SK-N-SH (cell line): ENCODE measurements at regions not wholly inside any gene's neighbourhood (a gene's known extent, or its start where the extent isn't known, plus 50 kb on each side); places are given as distances from the start of the nearest gene placed in this dataset.

ENCODE experiments used
- CTCF ChIA-PET: fragments of 300-600, 350-600 bp; formaldehyde crosslinking; extraction: SDS; loops from one replicate; lab custom pipeline; 2021; lab: Yijun Ruan, JAX
- POLR2A ChIA-PET: fragments of 350-600 bp; sonication (Branson Sonifier 250); formaldehyde crosslinking; extraction: SDS; loops from one replicate; lab custom pipeline; 2020; ENCODE audit warnings: antibody characterized with exemption, inconsistent platforms; lab: Yijun Ruan, JAX
- DNase-seq: peaks from one replicate; pipeline ENCODE4 v3.0.0; 2012
- H2AFZ ChIP-seq: fragments of 200-600 bp; sonication (generic); 2 replicates; pipeline ENCODE4 v1.8.1; 2016; ENCODE audit warnings: antibody characterized with exemption, mild to moderate bottlenecking, low read depth
- H3F3A ChIP-seq: fragments of 200-600 bp; sonication (generic); replicated peaks from 2 replicates; pipeline ENCODE3; 2016; ENCODE audit warnings: antibody characterized with exemption, mild to moderate bottlenecking; ENCODE audit not compliant: insufficient read depth
- H3K27ac ChIP-seq, 2 experiments: fragments of 200-500 bp in 1 of 2; fragments of 200-600 bp in 1 of 2; sonication (Bioruptor generic) in 1 of 2; sonication (generic), shearing (Covaris generic) in 1 of 2; 2 replicates each; pipeline versions ENCODE4 v1.5.1 to v1.6.1; 2014 to 2016; ENCODE audit warnings: low read depth in 2 of 2, inconsistent platforms in 1 of 2, low read length in 1 of 2, mild to moderate bottlenecking in 1 of 2, mixed read lengths in 1 of 2
- H3K27me3 ChIP-seq: fragments of 200-600 bp; sonication (generic), shearing (Covaris generic); 2 replicates; pipeline ENCODE4 v1.6.1; 2016; ENCODE audit warnings: mixed run types; ENCODE audit not compliant: insufficient read depth
- H3K36me3 ChIP-seq, 2 experiments: fragments of 200-500 bp in 1 of 2; fragments of 200-600 bp in 1 of 2; sonication (Bioruptor generic) in 1 of 2; sonication (generic) in 1 of 2; replicated peaks in 1 of 2; 2 replicates each; pipeline versions ENCODE3 to v1.5.1; 2014 to 2016; ENCODE audit warnings: low read length in 1 of 2, mild to moderate bottlenecking in 1 of 2; ENCODE audit not compliant: insufficient read depth in 2 of 2, control insufficient read depth in 1 of 2
- H3K4me1 ChIP-seq, 2 experiments: fragments of 200-500 bp in 1 of 2; fragments of 200-600 bp in 1 of 2; sonication (Bioruptor generic) in 1 of 2; sonication (generic), shearing (Covaris generic) in 1 of 2; 2 replicates each; pipeline versions ENCODE4 v1.5.1 to v1.6.1; 2014 to 2016; ENCODE audit warnings: low read depth in 1 of 2, low read length in 1 of 2, mixed run types in 1 of 2; ENCODE audit not compliant: insufficient read depth in 2 of 2, control insufficient read depth in 1 of 2
- H3K4me2 ChIP-seq: fragments of 200-600 bp; sonication (generic), shearing (Covaris generic); 2 replicates; pipeline ENCODE4 v1.6.1; 2017; ENCODE audit warnings: mixed run types
- H3K4me3 ChIP-seq, 2 experiments: fragments of 200-500 bp in 1 of 2; fragments of 200-600 bp in 1 of 2; sonication (Bioruptor generic) in 1 of 2; sonication (generic), shearing (Covaris generic) in 1 of 2; 2 replicates each; pipeline versions ENCODE4 v1.5.1 to v1.8.1; 2014 to 2016; ENCODE audit warnings: low read depth in 2 of 2, inconsistent platforms in 1 of 2, low read length in 1 of 2, mild to moderate bottlenecking in 1 of 2, mixed read lengths in 1 of 2, moderate library complexity in 1 of 2
- H3K79me2 ChIP-seq: fragments of 200-600 bp; sonication (generic); 2 replicates; pipeline ENCODE4 v1.8.1; 2017; ENCODE audit warnings: mild to moderate bottlenecking; ENCODE audit not compliant: insufficient read depth
- H3K9ac ChIP-seq: fragments of 200-600 bp; sonication (generic); 2 replicates; pipeline ENCODE4 v1.6.1; 2017; ENCODE audit warnings: mixed run types
- H3K9me2 ChIP-seq: fragments of 200-600 bp; sonication (generic); 2 replicates; pipeline ENCODE4 v1.6.1; 2017; ENCODE audit warnings: mixed run types
- H3K9me3 ChIP-seq: fragments of 200-600 bp; sonication (generic); 2 replicates; pipeline ENCODE4 v1.6.1; 2017; ENCODE audit warnings: mixed run types, mild to moderate bottlenecking, moderate library complexity
- H4K20me1 ChIP-seq: fragments of 200-600 bp; sonication (generic); 2 replicates; pipeline ENCODE4 v1.6.1; 2017; ENCODE audit warnings: mild to moderate bottlenecking, mixed run types; ENCODE audit not compliant: insufficient read depth
- CHD2 ChIP-seq: fragments of 150-350 bp; IDR thresholded peaks from 2 replicates; pipeline ENCODE4 v1.6.1; 2018; ENCODE audit warnings: low read length; ENCODE audit not compliant: partially characterized antibody
- EZH2phosphoT487 ChIP-seq: fragments of 200-600 bp; sonication (generic); IDR thresholded peaks from 2 replicates; pipeline ENCODE4 v1.6.1; 2017; ENCODE audit warnings: low read depth, mixed run types, mild to moderate bottlenecking, antibody characterized with exemption, moderate library complexity, borderline replicate concordance
- FOXM1 ChIP-seq: IDR thresholded peaks from 2 replicates; pipeline ENCODE4 v1.4.0; 2012; ENCODE audit warnings: low read depth, mild to moderate bottlenecking
- GABPA ChIP-seq: IDR thresholded peaks from 2 replicates; pipeline ENCODE4 v1.4.0; 2012; ENCODE audit warnings: low read depth, mild to moderate bottlenecking
- MEF2A ChIP-seq: IDR thresholded peaks from 2 replicates; pipeline ENCODE4 v1.4.0; 2012; ENCODE audit warnings: low read depth, borderline replicate concordance
- MXI1 ChIP-seq: IDR thresholded peaks from 2 replicates; pipeline ENCODE4 v1.6.1; 2012; ENCODE audit warnings: mild to moderate bottlenecking, low read depth, low read length, improper control_type of control experiment
- NFIC ChIP-seq: IDR thresholded peaks from 2 replicates; pipeline ENCODE4 v1.4.0; 2012; ENCODE audit warnings: borderline replicate concordance
- NRF1 ChIP-seq: IDR thresholded peaks from 2 replicates; pipeline ENCODE4 v1.6.1; 2012; ENCODE audit warnings: low read depth, mild to moderate bottlenecking, low read length
- RFX5 ChIP-seq: IDR thresholded peaks from 2 replicates; pipeline ENCODE4 v1.6.1; 2012; ENCODE audit warnings: mild to moderate bottlenecking, improper control_type of control experiment, low read length
- TCF12 ChIP-seq: IDR thresholded peaks from 2 replicates; pipeline ENCODE4 v1.4.0; 2012
- USF2 ChIP-seq: fragments of 150-350 bp; IDR thresholded peaks from 2 replicates; pipeline ENCODE4 v1.6.1; 2017; ENCODE audit warnings: antibody characterized with exemption, low read length, low read depth, borderline replicate concordance
- WGBS: methylation state at CpG from one replicate; pipeline ENCODE4 v1.1.6; 2017; ENCODE audit warnings: low lambda C conversion rate; 5-methylcytosine and 5-hydroxymethylcytosine counted together
- TF ChIP-seq, protein P1 (sequence below): IDR thresholded peaks from 2 replicates; pipeline ENCODE4; 2012
- TF ChIP-seq, protein P2 (sequence below): fragments of 150-350 bp; IDR thresholded peaks from 2 replicates; pipeline ENCODE4 v1.6.1; 2016; ENCODE audit warnings: mild to moderate bottlenecking, low read depth, low read length

GRCh38 chr7:30213637-30214036, 70.8 kb upstream of the ZNRF2 start (continued):
- TF ChIP-seq, protein P1, sequence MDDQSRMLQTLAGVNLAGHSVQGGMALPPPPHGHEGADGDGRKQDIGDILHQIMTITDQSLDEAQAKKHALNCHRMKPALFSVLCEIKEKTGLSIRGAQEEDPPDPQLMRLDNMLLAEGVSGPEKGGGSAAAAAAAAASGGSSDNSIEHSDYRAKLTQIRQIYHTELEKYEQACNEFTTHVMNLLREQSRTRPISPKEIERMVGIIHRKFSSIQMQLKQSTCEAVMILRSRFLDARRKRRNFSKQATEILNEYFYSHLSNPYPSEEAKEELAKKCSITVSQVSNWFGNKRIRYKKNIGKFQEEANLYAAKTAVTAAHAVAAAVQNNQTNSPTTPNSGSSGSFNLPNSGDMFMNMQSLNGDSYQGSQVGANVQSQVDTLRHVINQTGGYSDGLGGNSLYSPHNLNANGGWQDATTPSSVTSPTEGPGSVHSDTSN, result no peak
- no peak for TF ChIP-seq RFX5
- TF ChIP-seq NFIC, result no peak
- no peak for TF ChIP-seq EZH2phosphoT487
- no peak for TF ChIP-seq GABPA
- TF ChIP-seq CHD2, result no peak
- TF ChIP-seq USF2, result no peak

DNA sequence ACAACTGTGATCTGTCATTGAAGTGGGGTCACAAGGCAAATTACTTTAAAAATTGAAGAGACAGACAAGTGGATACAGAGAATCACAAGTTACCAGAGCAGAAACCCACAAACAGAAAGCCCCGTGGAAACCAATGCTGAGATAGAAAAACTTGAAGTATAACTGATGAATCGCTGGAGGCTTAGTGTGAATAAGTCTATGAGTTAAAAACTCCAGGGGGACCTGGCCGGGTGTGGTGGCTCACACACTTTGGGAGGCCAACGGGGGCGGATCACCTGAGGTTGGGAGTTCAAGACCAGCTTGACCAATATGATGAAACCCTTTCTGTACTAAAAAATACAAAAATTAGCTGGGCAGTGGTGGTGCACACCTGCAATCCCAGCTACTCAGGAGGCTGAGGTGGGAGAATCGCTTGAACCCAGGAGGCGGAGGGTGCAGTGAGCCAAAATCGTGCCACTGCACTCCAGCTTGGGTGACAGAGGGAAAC, 69.7 kb upstream of the ZNRF2 start:
- WGBS, result 78% methylated on average over 8 of the region's 8 CpGs

DNA sequence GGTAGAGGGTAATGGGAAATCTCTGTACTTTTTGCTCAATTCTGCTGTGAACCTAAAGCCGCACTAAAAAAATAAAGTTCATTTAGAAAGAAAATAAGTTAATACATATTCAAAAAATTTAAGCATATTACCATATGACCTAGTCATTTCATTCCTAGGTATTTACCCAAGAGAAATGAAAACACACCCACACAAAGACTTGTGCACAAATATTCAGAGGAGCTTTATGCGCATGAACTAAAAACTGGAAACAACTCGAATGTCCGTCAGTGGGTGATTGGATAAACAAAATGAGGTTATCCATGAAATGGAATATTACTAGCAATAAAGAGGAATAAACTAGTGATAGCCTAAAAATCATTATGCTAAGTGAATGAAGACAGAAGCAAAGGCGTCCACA, 62.6 kb upstream of the ZNRF2 start:
- Histone ChIP-seq H3K27ac (no peak overlapping the region), H3K4me3 (no peak overlapping the region), H3F3A (peaks cover 8% of the 10 kb centered on the region), H3K36me3 (no peaks in the 10 kb centered on the region), H3K9ac (no peak overlapping the region), H2AFZ (no peak overlapping the region), H3K27me3 (no peaks in the 10 kb centered on the region), H3K4me1 (peaks cover 9 to 13% of the 10 kb centered on the region in 2 experiments; a peak in 2 of 4 replicates), H3K9me2 (0 out of 2 replicates have a peak, but pooled peaks cover 3% of the 10 kb centered on the region), H3K79me2 (no peaks in the 10 kb centered on the region), H3K4me2 (no peak overlapping the region), H4K20me1 (no peaks in the 10 kb centered on the region), H3K9me3 (peaks cover 12% of the 10 kb centered on the region; the same call in 1 of the 2 replicates)
- CTCF ChIA-PET, result no interaction called here
- POLR2A ChIA-PET, result no interaction called here
- TF ChIP-seq, protein P2, sequence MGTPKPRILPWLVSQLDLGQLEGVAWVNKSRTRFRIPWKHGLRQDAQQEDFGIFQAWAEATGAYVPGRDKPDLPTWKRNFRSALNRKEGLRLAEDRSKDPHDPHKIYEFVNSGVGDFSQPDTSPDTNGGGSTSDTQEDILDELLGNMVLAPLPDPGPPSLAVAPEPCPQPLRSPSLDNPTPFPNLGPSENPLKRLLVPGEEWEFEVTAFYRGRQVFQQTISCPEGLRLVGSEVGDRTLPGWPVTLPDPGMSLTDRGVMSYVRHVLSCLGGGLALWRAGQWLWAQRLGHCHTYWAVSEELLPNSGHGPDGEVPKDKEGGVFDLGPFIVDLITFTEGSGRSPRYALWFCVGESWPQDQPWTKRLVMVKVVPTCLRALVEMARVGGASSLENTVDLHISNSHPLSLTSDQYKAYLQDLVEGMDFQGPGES, result no peak
- WGBS, result 85% methylated on average over 5 of the region's 5 CpGs
- DNase-seq, result no peak

More for the DNA sequence above, 69.7 kb upstream of the ZNRF2 start:
- Histone ChIP-seq H3K9ac (no peak overlapping the region), H2AFZ (no peak overlapping the region), H3K9me3 (peaks cover 7% of the 10 kb centered on the region; the same call in 1 of the 2 replicates), H3K79me2 (no peaks in the 10 kb centered on the region), H4K20me1 (no peaks in the 10 kb centered on the region), H3K27me3 (no peaks in the 10 kb centered on the region), H3K27ac (no peak overlapping the region), H3K9me2 (0 out of 2 replicates have a peak, but pooled peaks cover 3% of the 10 kb centered on the region), H3K4me2 (no peak overlapping the region), H3K4me3 (no peak overlapping the region), H3K36me3 (no peaks in the 10 kb centered on the region), H3F3A (no peaks in the 10 kb centered on the region), H3K4me1 (no peaks in the 10 kb centered on the region)
- TF ChIP-seq NFIC, result no peak
- TF ChIP-seq, protein P1, result no peak
- no peak for TF ChIP-seq NRF1
- no peak for TF ChIP-seq MXI1
- no peak for TF ChIP-seq MEF2A
- no peak for TF ChIP-seq TCF12
- TF ChIP-seq RFX5, result no peak
- TF ChIP-seq FOXM1, result no peak
- ChIA-PET POLR2A (no interaction called here), CTCF (no interaction called here)
- no peak for DNase-seq
